PFSK-1 (cell line): ENCODE measurements at regions not wholly inside any gene's neighbourhood (a gene's known extent, or its start where the extent isn't known, plus 50 kb on each side); places are given as distances from the start of the nearest gene placed in this dataset.

ENCODE experiments used
- FOXP2 ChIP-seq: optimal IDR thresholded peaks from 2 replicates; pipeline ENCODE3; 2011; ENCODE audit warnings: borderline replicate concordance, control low read depth, inconsistent platforms; ENCODE audit not compliant: insufficient read depth; ENCODE audit errors: extremely low read length, extremely low read depth
- POLR2AphosphoS5 ChIP-seq: IDR thresholded peaks from 2 replicates; pipeline ENCODE4 v1.6.1; 2012; ENCODE audit warnings: low read depth, mild to moderate bottlenecking, control low read depth, low read length, moderate library complexity
- SIN3A ChIP-seq: IDR thresholded peaks from 2 replicates; pipeline ENCODE4 v1.6.1; 2012; ENCODE audit warnings: mild to moderate bottlenecking, low read length, moderate library complexity, borderline replicate concordance; ENCODE audit not compliant: insufficient read depth
- TAF1 ChIP-seq: IDR thresholded peaks from 2 replicates; pipeline ENCODE4 v1.6.1; 2012; ENCODE audit warnings: low read length, control low read depth, borderline replicate concordance; ENCODE audit not compliant: insufficient read depth
- TF ChIP-seq, protein P1 (sequence below), 2 experiments: IDR thresholded peaks; 2 replicates each; pipeline versions ENCODE4 v1.6.1 to v1.8.0; 2011 to 2012; ENCODE audit warnings: low read depth in 2 of 2, low read length in 2 of 2, control low read depth in 1 of 2, inconsistent platforms in 1 of 2, mild to moderate bottlenecking in 1 of 2, moderate library complexity in 1 of 2; ENCODE audit not compliant: insufficient read depth in 1 of 2

DNA sequence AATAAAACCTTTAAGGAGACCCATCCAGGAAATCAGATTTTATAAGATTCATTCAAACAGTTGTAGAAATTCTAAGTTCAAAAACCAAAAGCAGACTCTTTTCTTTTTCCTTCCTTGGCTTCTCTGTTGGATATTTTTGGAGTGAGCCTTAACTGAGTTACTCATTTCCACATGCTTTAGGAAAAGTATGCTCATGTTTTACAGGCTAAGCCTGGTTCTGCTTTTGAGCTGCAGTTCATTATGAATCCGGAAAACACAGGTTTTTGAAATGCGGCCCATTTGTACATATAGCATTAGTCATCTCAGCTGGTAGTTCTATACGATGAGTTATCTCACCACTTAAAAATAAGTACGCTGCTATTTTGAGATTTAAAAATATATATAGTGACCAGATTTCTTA is 156.6 kb upstream of the DMRT1 start:
- TF ChIP-seq, protein P1, sequence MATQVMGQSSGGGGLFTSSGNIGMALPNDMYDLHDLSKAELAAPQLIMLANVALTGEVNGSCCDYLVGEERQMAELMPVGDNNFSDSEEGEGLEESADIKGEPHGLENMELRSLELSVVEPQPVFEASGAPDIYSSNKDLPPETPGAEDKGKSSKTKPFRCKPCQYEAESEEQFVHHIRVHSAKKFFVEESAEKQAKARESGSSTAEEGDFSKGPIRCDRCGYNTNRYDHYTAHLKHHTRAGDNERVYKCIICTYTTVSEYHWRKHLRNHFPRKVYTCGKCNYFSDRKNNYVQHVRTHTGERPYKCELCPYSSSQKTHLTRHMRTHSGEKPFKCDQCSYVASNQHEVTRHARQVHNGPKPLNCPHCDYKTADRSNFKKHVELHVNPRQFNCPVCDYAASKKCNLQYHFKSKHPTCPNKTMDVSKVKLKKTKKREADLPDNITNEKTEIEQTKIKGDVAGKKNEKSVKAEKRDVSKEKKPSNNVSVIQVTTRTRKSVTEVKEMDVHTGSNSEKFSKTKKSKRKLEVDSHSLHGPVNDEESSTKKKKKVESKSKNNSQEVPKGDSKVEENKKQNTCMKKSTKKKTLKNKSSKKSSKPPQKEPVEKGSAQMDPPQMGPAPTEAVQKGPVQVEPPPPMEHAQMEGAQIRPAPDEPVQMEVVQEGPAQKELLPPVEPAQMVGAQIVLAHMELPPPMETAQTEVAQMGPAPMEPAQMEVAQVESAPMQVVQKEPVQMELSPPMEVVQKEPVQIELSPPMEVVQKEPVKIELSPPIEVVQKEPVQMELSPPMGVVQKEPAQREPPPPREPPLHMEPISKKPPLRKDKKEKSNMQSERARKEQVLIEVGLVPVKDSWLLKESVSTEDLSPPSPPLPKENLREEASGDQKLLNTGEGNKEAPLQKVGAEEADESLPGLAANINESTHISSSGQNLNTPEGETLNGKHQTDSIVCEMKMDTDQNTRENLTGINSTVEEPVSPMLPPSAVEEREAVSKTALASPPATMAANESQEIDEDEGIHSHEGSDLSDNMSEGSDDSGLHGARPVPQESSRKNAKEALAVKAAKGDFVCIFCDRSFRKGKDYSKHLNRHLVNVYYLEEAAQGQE (IDR thresholded peaks at IDR 0.05; ENCODE audit: insufficient read depth in 1 of 2, low read depth in 2 of 2, low read length in 2 of 2), result no peak
- TF ChIP-seq POLR2AphosphoS5 (no peak), SIN3A (no peak), TAF1 (no peak), FOXP2 (no peak)

DNA sequence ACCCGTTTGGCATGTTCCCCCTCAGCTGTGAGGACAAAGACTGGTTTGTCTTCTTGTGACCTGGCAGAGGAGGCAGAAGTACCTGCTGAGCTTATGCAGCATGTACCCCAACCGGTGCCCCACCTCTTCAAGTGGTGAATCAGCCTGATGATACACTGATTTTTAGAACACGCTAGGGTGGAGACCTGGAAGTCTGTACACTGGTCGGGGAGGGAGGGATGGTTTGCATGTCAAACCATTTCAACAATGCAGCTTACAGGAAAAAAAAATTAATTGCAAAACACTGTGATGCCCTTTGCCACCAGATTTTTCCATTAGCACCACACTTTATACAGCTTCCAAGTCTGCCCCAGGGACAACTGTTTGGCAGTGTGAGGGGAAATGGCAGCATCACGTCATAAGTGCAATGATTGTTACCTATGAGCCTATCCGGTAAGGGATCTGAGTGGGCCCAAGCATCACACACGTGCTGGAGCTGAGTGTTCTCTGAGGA is 155.1 kb upstream of the DMRT1 start:
- TF ChIP-seq TAF1 (no peak), SIN3A (no peak), FOXP2 (no peak), POLR2AphosphoS5 (no peak)
- TF ChIP-seq, protein P1 (IDR thresholded peaks at IDR 0.05; ENCODE audit: insufficient read depth in 1 of 2, low read depth in 2 of 2, low read length in 2 of 2), result no peak

DNA sequence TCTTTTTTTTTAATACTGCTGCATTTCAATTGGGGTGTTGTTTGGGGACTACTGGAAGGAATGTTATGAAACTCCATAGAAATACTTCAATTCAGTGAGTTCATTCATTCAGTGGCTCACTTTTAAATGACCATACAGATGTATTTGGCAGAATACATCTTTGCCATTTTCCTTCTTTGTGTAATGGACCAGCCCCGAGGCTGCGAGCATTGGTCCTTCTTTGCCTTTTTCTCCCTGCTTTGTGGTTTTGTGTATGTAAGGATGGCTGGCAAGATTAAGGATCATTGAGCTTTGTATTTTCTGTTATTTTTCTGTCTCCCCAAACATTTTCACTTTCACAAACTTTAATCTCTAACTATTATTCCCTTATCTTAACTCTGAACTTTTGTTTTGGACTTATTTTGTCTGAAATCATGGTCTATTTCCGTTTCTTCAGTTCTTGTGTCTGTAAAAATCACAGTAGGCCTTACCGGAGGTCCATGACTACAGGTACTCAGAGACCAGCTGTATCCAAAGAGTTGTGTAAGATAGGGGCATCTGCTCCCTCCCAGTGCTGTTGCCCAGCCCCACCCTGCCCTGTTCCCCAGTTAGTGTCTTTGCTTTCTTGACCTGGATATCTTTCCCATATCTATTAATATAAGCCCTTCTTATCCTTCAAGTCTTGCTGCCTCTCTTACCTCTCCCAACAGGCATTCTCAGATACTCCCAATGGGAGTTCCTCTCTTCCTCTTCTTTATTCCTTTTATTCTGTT is 154.3 kb upstream of the DMRT1 start:
- TF ChIP-seq SIN3A (no peak), FOXP2 (no peak), POLR2AphosphoS5 (no peak), TAF1 (no peak)
- TF ChIP-seq, protein P1 (IDR thresholded peaks at IDR 0.05; ENCODE audit: insufficient read depth in 1 of 2, low read depth in 2 of 2, low read length in 2 of 2), result no peak

DNA sequence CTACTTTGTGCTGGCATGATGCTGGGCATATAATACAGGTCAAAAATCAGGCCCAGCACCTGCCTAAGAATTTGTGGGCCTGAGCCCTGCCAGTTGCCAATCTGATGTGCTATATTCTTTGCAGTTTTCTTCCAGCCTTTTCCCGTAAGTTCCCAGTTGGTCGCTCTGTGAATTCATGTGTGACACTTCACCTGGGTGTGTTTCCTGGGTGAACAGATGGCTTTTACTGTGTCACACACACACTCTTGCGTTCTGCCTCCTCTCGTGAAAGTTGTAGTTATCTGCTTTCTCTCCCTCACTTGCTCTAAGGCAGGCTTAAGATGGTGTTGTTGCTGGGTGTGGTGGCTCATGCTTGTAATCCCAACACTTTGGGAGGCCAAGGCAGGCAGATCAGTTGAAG is 153.5 kb upstream of the DMRT1 start:
- no peak for TF ChIP-seq FOXP2
- TF ChIP-seq POLR2AphosphoS5, result no peak
- TF ChIP-seq, protein P1 (IDR thresholded peaks at IDR 0.05; ENCODE audit: insufficient read depth in 1 of 2, low read depth in 2 of 2, low read length in 2 of 2), result no peak
- TF ChIP-seq TAF1, result no peak
